HG02798 (cell line): ENCODE measurements at regions not wholly inside any gene's neighbourhood (a gene's known extent, or its start where the extent isn't known, plus 50 kb on each side); places are given as distances from the start of the nearest gene placed in this dataset.
"Not testable (repeated sequence)": the region's sequence is repeated elsewhere in the genome, so short reads cannot be mapped to it uniquely, and the experiment has no call there.

Experiments
- ATAC-seq: cut with Tn5 transposase; IDR thresholded peaks from one replicate; pipeline ENCODE4 v1.9.1; 2021; ENCODE audit warnings: mild to moderate bottlenecking; ENCODE audit not compliant: unreplicated experiment, poor library complexity

GRCh38 chr1:242827538-242827937, 303.0 kb upstream of the PLD5 start:
- no peak for ATAC-seq

- ATAC-seq: no peak
These were observed 302.3 kb upstream of the PLD5 start for GRCh38 chr1:242826701-242827336.

GRCh38 chr1:242824435-242824834, 299.9 kb upstream of the PLD5 start:
- no peak for ATAC-seq

GRCh38 chr1:242813490-242814091, 289.1 kb upstream of the PLD5 start:
- peak; percentile 94 for ATAC-seq

DNA sequence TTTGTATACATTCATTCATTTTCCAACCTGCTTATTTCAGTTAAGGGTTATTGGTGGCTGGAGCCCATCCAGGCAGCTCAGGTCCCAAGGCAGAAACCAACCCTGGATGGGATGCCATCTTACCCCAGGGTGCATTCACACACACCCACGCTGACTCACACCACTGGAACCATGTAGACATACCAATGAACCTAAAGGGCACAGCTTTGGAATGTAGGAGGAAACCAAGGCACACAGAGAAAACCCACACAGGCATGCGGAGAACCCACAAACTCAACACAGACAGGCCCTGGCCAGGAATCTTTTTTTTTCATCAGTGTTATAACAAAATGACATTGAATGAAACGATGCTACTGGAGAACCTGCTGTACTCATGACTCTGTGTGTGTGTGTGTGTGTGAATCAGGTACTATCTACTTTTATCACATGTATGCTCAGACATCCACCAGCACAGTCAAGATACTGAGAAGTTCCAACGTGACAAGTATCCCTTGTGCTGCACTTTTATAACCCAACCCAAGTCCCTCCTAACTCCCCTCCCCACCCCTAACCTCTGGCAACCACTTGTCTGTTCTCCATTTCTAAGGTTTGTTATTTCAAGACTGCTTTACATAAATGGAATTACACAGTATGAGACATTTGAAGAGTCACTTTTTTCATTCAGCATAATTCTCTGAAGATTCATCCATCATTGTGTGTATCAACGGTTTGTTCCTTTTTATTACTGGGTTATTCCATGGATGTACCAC, 286.8 kb upstream of the PLD5 start:
- no peak for ATAC-seq

DNA sequence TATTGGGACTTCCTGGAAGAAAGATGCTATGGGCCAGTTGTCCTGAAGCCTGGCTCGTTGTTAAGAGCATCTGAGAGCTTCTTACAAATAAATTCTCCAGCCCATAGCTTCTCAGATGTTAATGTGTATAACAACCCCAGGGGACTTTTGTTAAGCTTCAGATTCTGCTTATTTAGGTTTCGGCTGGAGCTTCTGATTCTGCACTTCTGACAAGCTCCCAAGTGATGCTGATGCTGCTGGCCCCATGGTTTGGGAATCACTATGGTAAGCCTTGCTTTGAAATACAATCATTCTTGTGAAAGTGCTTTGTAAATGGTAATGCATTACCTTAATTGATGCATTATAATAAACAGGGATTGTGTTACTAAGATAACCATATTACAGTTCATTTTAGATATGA, 281.8 kb upstream of the PLD5 start:
- ATAC-seq: no peak

- ATAC-seq: not testable (repeated sequence)
These were observed 280.9 kb upstream of the PLD5 start for GRCh38 chr1:242805360-242805759.

GRCh38 chr1:242802973-242803372, 278.5 kb upstream of the PLD5 start:
- ATAC-seq: no peak

DNA sequence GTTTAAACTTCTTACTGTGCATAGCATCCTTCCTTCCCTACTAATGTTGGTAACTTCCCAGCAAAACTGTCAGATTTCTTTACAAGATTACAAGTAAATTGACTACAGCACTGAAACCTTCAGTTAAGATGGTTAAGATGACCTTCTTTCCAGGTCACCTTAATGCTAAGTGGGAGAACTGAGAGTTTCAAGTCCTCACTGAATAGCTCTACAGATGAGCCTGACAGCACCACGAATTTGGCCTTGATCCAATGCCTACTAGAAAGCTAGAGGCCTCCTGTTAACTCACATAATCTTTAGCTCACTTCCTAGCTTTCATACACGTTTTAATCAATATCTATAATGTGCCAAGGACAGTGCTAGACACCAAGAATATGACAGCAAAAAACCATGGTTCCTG, 276.0 kb upstream of the PLD5 start:
- ATAC-seq: peak; percentile 64

DNA sequence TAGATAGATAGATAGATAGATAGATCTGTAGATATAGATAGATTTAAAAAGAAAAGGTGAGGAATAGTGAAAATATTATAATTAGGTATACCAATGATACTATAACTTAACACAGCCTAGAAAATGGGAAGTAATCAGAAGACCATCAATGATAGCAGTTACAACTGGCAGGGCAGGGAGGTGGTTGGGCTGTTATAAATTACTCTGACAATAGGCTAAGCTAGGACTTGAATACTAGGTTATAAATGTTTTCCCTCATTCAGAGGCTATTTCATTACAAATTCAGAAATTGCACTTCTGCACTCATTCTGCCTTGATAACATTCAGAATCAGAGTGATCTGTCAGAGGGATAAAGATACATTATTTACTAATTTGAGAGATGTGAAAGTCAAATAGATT, 273.4 kb upstream of the PLD5 start:
- no peak for ATAC-seq

DNA sequence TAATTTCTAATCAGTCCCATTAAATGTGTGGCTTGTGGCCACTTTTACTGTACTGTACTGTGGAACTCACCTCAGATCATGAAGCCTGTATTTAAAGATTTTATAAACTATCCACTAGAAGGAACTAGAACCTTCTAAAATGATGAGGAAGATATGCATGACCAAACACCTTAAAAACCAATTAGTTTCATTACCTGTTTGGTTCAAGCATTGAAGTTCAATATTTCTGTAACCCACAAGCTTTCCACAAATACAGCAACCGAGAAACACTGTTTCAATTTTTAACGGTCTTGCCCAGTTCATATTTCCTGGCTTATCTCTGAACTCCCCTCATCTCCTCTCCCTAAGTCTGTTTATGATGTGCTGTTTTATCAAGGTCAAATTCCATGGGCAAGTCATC, 264.3 kb upstream of the PLD5 start:
- peak; percentile 80 for ATAC-seq

DNA sequence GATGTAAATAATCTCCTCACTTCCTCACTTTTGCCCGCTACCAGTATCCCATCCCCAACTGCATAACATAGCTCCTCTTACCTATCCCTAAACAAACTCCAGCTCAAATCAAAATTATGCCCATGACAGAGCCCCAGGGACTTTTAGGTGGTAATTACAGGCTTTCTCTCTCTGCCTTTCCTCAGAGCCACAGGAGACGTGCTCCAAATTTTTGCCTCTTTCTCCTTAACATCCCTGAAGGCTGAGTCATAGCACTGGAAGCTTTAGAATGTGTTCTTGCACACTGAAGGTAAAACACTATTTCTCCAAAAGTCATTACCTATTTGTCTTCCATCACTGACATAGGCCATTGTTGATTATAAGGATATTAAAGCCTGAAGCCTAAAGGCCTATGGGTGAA, 263.5 kb upstream of the PLD5 start:
- no peak for ATAC-seq

- ATAC-seq: no peak
These were observed 260.3 kb upstream of the PLD5 start for GRCh38 chr1:242784807-242785206.

DNA sequence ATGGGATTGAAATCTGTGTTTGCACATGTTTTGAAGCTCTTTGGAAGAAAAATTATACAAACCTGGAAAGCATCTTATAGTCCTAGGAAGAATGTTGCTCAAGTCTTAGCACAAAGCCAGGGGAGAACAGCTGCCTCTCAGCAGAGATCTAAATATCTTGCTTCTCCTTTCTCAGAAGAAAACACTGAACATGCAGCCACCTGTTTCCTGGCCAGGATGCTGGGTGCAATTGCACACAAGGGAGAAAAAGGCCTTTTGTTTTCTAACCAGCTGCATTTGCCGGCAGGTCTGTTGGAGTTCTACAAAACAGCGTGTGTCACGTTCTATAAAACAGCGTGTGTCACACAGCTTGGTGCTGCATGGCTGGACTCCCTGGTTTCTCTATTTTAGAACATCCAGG, 259.6 kb upstream of the PLD5 start:
- peak; percentile 70 for ATAC-seq

GRCh38 chr1:242774256-242774655, 249.8 kb upstream of the PLD5 start:
- no peak for ATAC-seq

DNA sequence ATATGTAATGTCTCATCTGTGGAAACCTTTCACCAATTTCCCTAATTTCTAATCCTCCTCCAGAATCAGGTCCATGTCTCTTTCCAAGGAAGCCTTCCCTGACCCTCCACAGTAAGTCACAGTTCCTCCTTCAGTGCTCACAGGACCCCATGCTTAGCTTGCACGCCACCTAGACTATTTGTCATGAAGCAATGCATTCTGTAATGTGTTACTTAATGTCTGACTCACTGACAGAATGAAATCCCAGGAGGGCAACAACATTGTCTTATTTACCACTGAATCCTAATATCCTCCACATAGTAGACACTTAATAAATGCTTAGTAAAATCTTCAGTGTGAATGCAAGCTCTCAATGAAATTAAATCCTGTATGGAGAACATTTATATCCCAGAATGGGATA, 245.9 kb upstream of the PLD5 start:
- no peak for ATAC-seq

DNA sequence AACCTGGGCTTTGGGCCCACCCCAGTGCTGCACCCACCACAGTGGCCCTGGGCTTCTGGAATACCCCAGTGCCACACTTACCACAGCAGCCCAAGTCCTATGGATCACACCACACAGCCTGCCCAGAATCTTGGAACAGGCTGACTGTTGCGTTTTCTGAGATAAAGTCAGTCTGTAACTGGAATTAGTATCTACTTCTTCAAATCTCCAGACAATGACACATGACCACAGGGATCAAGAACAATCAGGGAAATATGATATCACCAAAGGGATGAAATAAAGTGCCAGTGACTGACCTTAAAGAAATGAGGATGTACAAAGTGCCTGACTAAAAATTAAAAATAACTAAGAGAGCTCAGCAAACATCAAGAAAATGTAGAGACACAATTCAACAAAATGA, 239.7 kb upstream of the PLD5 start:
- ATAC-seq: no peak

GRCh38 chr1:242761556-242761955, 237.1 kb upstream of the PLD5 start:
- ATAC-seq: no peak

DNA sequence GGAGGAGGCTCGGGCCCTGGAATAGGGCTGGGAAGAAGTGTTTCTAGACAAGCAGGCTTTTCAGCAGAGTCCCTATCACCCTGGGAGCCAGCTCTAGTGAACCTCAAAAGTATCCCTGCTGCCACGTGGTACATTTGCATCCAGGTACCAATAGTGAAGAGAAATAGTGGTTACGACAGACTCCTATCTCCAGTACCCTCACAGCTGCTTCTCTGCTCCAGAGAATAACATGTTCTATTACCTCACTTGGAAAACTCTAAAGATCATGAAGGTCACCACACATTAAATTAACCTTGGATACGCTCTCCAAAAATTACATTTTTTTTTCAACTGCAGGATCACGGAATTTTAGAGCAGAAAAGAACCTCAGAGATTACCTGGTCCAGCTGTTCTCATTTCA, 230.4 kb upstream of the PLD5 start:
- no peak for ATAC-seq

DNA sequence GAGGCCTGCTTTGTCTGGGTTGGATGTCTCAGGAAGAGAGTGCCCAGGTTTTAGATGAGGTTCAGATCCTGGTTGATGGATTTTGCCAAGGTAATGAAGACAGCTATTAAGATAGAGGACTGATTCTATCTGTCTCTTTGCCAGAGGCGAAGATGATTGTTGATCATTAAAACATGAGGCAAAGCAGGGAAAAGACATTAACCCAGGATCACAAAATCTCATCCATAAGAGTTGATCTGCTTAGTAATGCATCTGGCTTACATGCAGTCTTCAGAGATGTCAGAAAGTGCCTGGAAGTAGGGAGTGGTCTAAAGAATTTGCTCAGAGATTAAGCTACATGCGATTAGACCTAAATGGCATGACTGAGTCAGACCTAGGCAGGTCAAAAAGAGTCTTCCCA, 229.6 kb upstream of the PLD5 start:
- no peak for ATAC-seq

GRCh38 chr1:242747233-242747632, 222.7 kb upstream of the PLD5 start:
- no peak for ATAC-seq

GRCh38 chr1:242745079-242745478, 220.6 kb upstream of the PLD5 start:
- no peak for ATAC-seq
